ENCODE measurements at regions not wholly inside any gene's neighbourhood (a gene's known extent, or its start where the extent isn't known, plus 50 kb on each side); places are given as distances from the start of the nearest gene placed in this dataset.

DNA sequence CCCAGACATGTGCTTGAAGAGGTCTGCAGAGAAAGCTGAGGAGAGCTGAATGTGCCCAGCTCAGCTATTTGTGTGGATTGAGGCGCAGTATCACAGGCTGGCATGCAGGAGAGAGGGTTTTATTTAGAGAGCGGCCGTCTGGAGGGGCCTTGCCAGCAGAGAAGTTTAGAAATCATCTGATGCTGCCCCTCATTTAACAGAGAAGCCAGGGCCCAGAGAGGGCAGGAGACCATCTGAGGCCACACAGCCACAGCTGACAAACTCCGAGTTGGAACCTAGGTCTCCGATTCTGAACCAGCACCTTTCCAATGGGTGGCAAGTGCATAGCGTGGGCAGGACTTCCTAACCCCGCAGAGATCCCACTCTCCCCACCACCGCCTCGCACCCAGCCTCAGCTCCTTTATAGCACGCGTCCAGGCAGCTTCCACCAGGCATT lies 101.0 kb downstream of the LSM3 start:
- H3K4me3 ChIP-seq (ENCODE audit: low read depth, low read length), result no peak overlapping the region
- TF ChIP-seq, protein P1, sequence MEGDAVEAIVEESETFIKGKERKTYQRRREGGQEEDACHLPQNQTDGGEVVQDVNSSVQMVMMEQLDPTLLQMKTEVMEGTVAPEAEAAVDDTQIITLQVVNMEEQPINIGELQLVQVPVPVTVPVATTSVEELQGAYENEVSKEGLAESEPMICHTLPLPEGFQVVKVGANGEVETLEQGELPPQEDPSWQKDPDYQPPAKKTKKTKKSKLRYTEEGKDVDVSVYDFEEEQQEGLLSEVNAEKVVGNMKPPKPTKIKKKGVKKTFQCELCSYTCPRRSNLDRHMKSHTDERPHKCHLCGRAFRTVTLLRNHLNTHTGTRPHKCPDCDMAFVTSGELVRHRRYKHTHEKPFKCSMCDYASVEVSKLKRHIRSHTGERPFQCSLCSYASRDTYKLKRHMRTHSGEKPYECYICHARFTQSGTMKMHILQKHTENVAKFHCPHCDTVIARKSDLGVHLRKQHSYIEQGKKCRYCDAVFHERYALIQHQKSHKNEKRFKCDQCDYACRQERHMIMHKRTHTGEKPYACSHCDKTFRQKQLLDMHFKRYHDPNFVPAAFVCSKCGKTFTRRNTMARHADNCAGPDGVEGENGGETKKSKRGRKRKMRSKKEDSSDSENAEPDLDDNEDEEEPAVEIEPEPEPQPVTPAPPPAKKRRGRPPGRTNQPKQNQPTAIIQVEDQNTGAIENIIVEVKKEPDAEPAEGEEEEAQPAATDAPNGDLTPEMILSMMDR (conservative IDR thresholded peaks at IDR 0.05; ENCODE audit: low read depth, low read length), result no peak
- DNase-seq (ENCODE audit: low read depth), result no peak

DNA sequence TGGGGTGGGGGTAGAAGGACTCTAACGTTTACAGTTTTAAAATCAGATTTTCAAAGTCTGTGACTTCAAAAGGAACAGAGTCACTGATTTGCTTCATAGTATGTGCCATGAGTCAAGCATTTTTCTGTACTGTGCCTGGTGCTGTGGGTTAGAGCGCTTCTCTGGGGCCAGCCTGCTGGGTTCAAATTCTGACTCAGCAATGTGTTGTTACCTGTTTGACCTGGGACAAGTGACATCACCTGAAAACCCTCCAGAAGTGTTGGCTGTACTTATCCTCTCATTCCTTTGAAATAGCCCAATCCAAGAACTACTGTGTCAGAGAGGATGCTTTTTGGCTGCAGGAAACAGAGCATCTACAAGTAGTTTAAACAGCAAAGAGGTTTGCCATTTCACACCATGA lies 101.7 kb downstream of the LSM3 start:
- DNase-seq (ENCODE audit: low read depth), result no peak
- TF ChIP-seq, protein P1 (conservative IDR thresholded peaks at IDR 0.05; ENCODE audit: low read depth, low read length), result no peak

DNA sequence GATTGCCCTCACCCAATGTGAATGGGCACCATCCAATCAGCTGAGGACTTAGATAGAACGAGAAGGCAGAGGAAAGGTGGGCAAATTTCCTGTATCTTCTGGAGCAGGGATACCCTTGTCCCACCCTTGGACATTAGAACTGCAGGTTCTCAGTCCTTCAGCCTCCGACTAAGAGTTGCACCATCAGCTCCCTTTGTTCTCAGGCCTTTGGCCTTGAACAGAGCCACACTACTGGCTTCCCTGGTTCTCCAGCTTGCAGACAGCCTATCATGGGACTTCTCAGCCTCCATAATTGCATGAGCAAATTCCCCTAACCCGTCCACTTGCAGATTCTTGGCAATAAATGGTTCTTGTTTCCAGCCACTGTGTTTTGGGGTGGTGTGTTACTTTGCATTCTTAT lies 102.4 kb downstream of the LSM3 start:
- TF ChIP-seq, protein P1 (conservative IDR thresholded peaks at IDR 0.05; ENCODE audit: low read depth, low read length), result no peak
- no peak for DNase-seq (ENCODE audit: low read depth)
- no peak overlapping the region for H3K4me3 ChIP-seq (ENCODE audit: low read depth, low read length)

More for the DNA sequence above, 101.7 kb downstream of the LSM3 start:
- no peak overlapping the region for H3K4me3 ChIP-seq (ENCODE audit: low read depth, low read length)

DNA sequence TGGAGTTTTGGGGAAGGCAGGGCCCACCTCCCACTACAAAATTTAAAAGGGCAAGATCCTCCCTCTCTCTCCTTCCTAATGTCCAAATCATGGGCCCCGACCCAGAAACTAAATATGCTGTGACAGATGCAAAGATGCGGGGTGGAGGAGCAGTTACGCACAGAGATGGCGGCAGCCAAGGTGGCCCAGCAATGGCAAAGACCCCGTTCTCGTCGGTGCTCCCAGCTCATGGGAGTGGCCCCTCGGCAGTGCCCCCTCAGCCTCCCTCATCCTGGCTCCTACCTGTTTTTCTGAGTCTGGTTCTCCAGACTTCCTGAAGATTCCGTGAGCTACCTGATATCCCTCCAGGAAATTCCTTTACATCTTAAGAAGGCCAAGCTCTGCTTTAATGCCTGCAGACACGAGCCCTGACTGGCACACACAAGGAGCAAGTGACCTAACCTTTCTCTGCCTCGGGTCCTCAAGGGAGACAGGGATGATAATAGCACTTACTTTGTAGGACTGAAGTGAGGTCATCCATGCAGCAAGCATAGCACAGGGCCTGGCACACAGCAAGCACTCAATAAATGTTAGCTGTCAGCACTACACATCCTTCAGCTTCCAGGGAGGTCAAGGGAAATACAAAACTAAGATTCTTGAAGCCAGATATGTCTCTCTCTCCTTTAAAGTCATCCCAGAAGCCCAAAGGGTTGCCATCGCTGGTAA lies 103.5 kb downstream of the LSM3 start:
- TF ChIP-seq, protein P1 (conservative IDR thresholded peaks at IDR 0.05; ENCODE audit: low read depth, low read length), result no peak
- DNase-seq (ENCODE audit: low read depth), result no peak
- no peak overlapping the region for H3K4me3 ChIP-seq (ENCODE audit: low read depth, low read length)

DNA sequence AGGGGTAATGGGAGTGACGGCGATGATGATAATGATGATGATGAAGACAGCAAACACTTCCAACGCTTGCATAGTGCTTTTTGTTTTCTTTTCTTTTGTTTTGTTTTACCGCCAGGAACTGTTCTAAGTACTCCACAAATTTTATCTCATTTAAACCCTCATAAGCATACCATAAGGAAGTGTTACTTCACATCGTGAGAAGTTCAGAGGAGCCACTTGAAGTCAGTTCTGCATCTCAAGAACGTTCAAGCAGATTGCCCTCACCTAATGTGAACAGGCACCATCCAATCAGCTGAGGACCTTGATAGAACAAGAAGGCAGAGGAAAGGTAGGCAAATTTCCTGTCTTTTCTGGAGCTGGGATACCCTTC lies 104.1 kb downstream of the LSM3 start:
- H3K4me3 ChIP-seq (ENCODE audit: low read depth, low read length), result no peak overlapping the region
- TF ChIP-seq, protein P1 (conservative IDR thresholded peaks at IDR 0.05; ENCODE audit: low read depth, low read length), result no peak
- DNase-seq (ENCODE audit: low read depth), result no peak

DNA sequence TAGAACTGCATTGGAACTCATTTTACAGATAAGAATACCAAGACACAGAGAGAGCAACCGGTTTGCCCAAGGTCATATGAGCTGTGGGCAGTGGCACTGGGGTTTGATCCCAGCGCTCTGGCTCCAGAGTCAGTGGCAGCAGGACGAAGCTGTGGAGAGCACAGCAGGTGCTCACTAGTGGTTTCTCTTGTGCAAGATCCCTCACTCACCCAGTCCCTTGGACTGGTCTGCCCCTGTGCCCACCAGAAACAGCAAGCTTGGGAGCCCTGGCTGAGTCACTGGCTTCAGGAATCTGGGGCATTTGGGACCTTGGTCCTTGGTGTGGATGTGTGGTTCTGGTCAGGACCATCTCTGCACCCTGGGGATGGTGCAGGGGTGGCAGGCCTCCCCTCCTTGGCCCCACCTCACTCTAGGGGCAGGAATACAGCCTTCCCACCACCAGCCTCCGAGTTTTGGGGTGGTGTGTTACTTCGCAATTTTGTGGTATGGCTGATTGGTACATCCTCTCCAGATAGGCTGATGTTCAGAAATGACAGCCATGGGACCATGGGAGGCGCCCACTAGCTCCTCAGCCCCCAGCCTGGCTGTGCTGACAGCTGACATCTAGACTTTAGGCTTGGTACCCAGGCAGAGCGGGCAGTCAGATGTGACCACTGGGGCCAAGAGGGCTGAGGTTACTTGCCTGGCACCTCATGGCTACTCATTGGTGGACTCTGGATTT lies 104.6 kb downstream of the LSM3 start:
- TF ChIP-seq, protein P1 (conservative IDR thresholded peaks at IDR 0.05; ENCODE audit: low read depth, low read length), result no peak
- DNase-seq (ENCODE audit: low read depth), result no peak
- H3K4me3 ChIP-seq (ENCODE audit: low read depth, low read length), result no peak overlapping the region
